ENCODE measurements at regions not wholly inside any gene's neighbourhood (a gene's known extent, or its start where the extent isn't known, plus 50 kb on each side); places are given as distances from the start of the nearest gene placed in this dataset.

- peaks cover 18% of the 10 kb centered on the region for H3K4me1 ChIP-seq (ENCODE audit: insufficient read depth)
These were observed 325.9 kb downstream of the SEC14L1 start for GRCh38 chr17:77466596-77467223.

GRCh38 chr17:77467521-77467920, 326.8 kb downstream of the SEC14L1 start:
- TF ChIP-seq, protein P1, sequence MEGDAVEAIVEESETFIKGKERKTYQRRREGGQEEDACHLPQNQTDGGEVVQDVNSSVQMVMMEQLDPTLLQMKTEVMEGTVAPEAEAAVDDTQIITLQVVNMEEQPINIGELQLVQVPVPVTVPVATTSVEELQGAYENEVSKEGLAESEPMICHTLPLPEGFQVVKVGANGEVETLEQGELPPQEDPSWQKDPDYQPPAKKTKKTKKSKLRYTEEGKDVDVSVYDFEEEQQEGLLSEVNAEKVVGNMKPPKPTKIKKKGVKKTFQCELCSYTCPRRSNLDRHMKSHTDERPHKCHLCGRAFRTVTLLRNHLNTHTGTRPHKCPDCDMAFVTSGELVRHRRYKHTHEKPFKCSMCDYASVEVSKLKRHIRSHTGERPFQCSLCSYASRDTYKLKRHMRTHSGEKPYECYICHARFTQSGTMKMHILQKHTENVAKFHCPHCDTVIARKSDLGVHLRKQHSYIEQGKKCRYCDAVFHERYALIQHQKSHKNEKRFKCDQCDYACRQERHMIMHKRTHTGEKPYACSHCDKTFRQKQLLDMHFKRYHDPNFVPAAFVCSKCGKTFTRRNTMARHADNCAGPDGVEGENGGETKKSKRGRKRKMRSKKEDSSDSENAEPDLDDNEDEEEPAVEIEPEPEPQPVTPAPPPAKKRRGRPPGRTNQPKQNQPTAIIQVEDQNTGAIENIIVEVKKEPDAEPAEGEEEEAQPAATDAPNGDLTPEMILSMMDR (IDR thresholded peaks at IDR 0.05): no peak
- no peak for TF ChIP-seq POLR2A (IDR thresholded peaks at IDR 0.05)
- no peak for TF ChIP-seq EP300 (IDR thresholded peaks at IDR 0.05)
- WGBS, 3 donors: 82 to 89% (median 85%) methylated on average over 25 of the region's 25 CpGs
- Histone ChIP-seq H3K4me3 (no peak overlapping the region), H3K4me1 (ENCODE audit: insufficient read depth) (peaks cover 21% of the 10 kb centered on the region), H3K27ac (no peak overlapping the region), H3K9me3 (no peaks in the 10 kb centered on the region), H3K27me3 (no peaks in the 10 kb centered on the region), H3K36me3 (no peaks in the 10 kb centered on the region)
- DNase-seq: no peak
- intact Hi-C loops (cut with DNase I): no loop called here

More at GRCh38 chr17:77466596-77467223, 325.9 kb downstream of the SEC14L1 start:
- H3K9me3 ChIP-seq: no peaks in the 10 kb centered on the region
- DNase-seq: no peak
- no peak overlapping the region for H3K27ac ChIP-seq
- WGBS, 3 donors: 80 to 88% (median 82%) methylated on average over 22 to 24 of the region's 24 CpGs
- intact Hi-C loops (cut with DNase I): no loop called here
- no peaks in the 10 kb centered on the region for H3K36me3 ChIP-seq
- H3K4me3 ChIP-seq: no peak overlapping the region
- no peaks in the 10 kb centered on the region for H3K27me3 ChIP-seq
- TF ChIP-seq, protein P1 (IDR thresholded peaks at IDR 0.05): no peak
- TF ChIP-seq EP300 (IDR thresholded peaks at IDR 0.05) (no peak), POLR2A (IDR thresholded peaks at IDR 0.05) (no peak)

DNA sequence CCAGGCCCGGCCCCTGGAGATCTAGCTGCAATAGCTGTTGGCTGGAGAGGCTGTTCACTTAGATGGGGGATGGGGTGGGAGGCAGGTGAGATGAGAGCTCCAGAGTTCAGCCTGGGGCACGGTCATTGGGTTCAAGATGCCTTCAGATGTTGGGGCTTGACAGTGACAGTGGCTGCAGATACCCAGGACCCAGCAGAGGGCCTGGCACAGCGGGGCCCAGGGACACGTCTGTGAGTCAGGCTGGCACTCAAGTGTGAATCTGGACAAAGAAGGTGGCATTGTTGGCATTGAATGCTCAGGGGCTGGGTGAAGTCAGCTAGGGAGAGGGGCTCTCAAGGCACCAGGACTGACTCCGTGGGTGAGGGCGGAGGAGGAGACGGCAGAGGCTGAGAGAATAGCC, 328.1 kb downstream of the SEC14L1 start:
- Histone ChIP-seq H3K36me3 (no peaks in the 10 kb centered on the region), H3K4me3 (no peak overlapping the region), H3K27ac (no peak overlapping the region), H3K4me1 (ENCODE audit: insufficient read depth) (peaks cover 27% of the 10 kb centered on the region), H3K27me3 (no peaks in the 10 kb centered on the region), H3K9me3 (no peaks in the 10 kb centered on the region)
- 89 to 95% (median 93%) methylated on average over 7 of the region's 7 CpGs for WGBS, 3 donors
- TF ChIP-seq, protein P1 (IDR thresholded peaks at IDR 0.05): no peak
- no peak for TF ChIP-seq POLR2A (IDR thresholded peaks at IDR 0.05)
- no peak for TF ChIP-seq EP300 (IDR thresholded peaks at IDR 0.05)
- no peak for DNase-seq
- intact Hi-C loops (cut with DNase I): no loop called here

GRCh38 chr17:77470330-77470786, 329.6 kb downstream of the SEC14L1 start:
- no peak overlapping the region for H3K4me3 ChIP-seq
- intact Hi-C loops (cut with DNase I): no loop called here
- H3K36me3 ChIP-seq: no peaks in the 10 kb centered on the region
- 80 to 98% (median 98%) methylated on average over 3 of the region's 3 CpGs for WGBS, 3 donors
- DNase-seq: no peak
- no peaks in the 10 kb centered on the region for H3K27me3 ChIP-seq
- H3K27ac ChIP-seq: peak overlapping the region; percentile 56 to 74
- TF ChIP-seq EP300 (IDR thresholded peaks at IDR 0.05): no peak
- TF ChIP-seq, protein P1 (IDR thresholded peaks at IDR 0.05): no peak
- no peak for TF ChIP-seq POLR2A (IDR thresholded peaks at IDR 0.05)
- H3K4me1 ChIP-seq (ENCODE audit: insufficient read depth): peaks cover 39% of the 10 kb centered on the region
- no peaks in the 10 kb centered on the region for H3K9me3 ChIP-seq
